HPDE6-E6E7 (cell line): ENCODE measurements at regions not wholly inside any gene's neighbourhood (a gene's known extent, or its start where the extent isn't known, plus 50 kb on each side); places are given as distances from the start of the nearest gene placed in this dataset.
"Not testable (repeated sequence)": the region's sequence is repeated elsewhere in the genome, so short reads cannot be mapped to it uniquely, and the experiment has no call there.

ENCODE experiments used
- DNase-seq: peaks from one replicate; pipeline ENCODE4 v3.0.0; 2011; ENCODE audit warnings: missing footprints; ENCODE audit errors: extremely low spot score

GRCh38 chr3:13248640-13249039 lies 171.5 kb downstream of the NUP210 start:
- no peak for DNase-seq

- DNase-seq, result no peak
These were observed 172.4 kb upstream of the IQSEC1 start for GRCh38 chr3:13245615-13245978.

GRCh38 chr3:13243586-13243985 lies 170.4 kb upstream of the IQSEC1 start:
- DNase-seq, result no peak

GRCh38 chr3:13242364-13242737 lies 169.1 kb upstream of the IQSEC1 start:
- no peak for DNase-seq

- no peak for DNase-seq
These were observed 168.6 kb upstream of the IQSEC1 start for GRCh38 chr3:13241621-13242363.

GRCh38 chr3:13240928-13241618 lies 167.8 kb upstream of the IQSEC1 start:
- no peak for DNase-seq

GRCh38 chr3:13239467-13239760 lies 166.2 kb upstream of the IQSEC1 start:
- DNase-seq, result no peak

- no peak for DNase-seq
These were observed 165.6 kb upstream of the IQSEC1 start for GRCh38 chr3:13238687-13239466.

- DNase-seq, result no peak
These were observed 164.7 kb upstream of the IQSEC1 start for GRCh38 chr3:13237776-13238490.

- DNase-seq, result no peak
These were observed 163.4 kb upstream of the IQSEC1 start for GRCh38 chr3:13236557-13237173.

- no peak for DNase-seq
These were observed 162.7 kb upstream of the IQSEC1 start for GRCh38 chr3:13235897-13236296.

- DNase-seq, result no peak
These were observed 161.8 kb upstream of the IQSEC1 start for GRCh38 chr3:13235079-13235478.

- no peak for DNase-seq
These were observed 161.4 kb upstream of the IQSEC1 start for GRCh38 chr3:13234666-13235065.

GRCh38 chr3:13233487-13234485 lies 160.6 kb upstream of the IQSEC1 start:
- no peak for DNase-seq

- DNase-seq, result no peak
These were observed 158.8 kb upstream of the IQSEC1 start for GRCh38 chr3:13231781-13232666.

- DNase-seq, result no peak
These were observed 156.2 kb upstream of the IQSEC1 start for GRCh38 chr3:13229273-13229949.

- no peak for DNase-seq
These were observed 155.4 kb upstream of the IQSEC1 start for GRCh38 chr3:13228584-13228983.

- not testable (repeated sequence) for DNase-seq
These were observed 154.9 kb upstream of the IQSEC1 start for GRCh38 chr3:13228169-13228568.
